ENCODE measurements at regions not wholly inside any gene's neighbourhood (a gene's known extent, or its start where the extent isn't known, plus 50 kb on each side); places are given as distances from the start of the nearest gene placed in this dataset.

DNA sequence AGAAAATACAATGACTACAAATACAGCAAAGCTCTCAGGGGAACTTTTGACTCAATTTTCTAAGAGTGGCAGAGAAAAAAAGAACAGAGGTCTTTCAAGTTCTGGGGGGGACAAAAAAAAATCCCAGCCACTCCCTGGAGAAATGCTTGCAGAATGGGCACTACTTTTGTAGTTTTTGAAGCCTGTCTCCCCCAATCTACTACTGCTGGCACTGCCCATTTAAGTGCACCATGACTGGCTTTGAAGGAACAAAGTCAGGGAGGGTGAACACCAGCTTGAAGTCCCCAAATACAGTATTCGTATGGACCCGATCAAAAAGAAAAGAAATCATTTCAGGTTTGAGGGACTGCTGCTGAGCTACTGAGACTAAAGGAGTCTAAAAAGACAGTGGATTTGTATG, 1824.4 kb downstream of the ARAP2 start:
- in situ Hi-C loops (cut with HindIII; ENCODE audit: low pct_unique_long_range_greater_than_20kb, low sequenced_read_pairs) (no loop called here), intact Hi-C loops (cut with micrococcal nuclease; ENCODE audit: unreplicated experiment) (no loop called here)
- Histone ChIP-seq H3K9me3 (ENCODE audit: control insufficient read depth, insufficient read depth, low read depth, low read length) (no peaks in the 10 kb centered on the region), H3K4me3 (ENCODE audit: low read depth in 2 of 2, low read length in 2 of 2) (no peak overlapping the region), H3K27me3 (ENCODE audit: control insufficient read depth, insufficient read depth, low read length) (no peaks in the 10 kb centered on the region), H3K36me3 (ENCODE audit: control insufficient read depth, insufficient read depth, low read length) (no peaks in the 10 kb centered on the region), H3K27ac (ENCODE audit: low read length) (no peak overlapping the region), H3K4me1 (ENCODE audit: control insufficient read depth, insufficient read depth, low read length) (no peaks in the 10 kb centered on the region)
- ChIA-PET POLR2A (no interaction called here), CTCF (no interaction called here)
- no peak for TF ChIP-seq POLR2AphosphoS5 (IDR thresholded peaks at IDR 0.05; ENCODE audit: low read depth, low read length)
- no peak for TF ChIP-seq SIN3A (IDR thresholded peaks at IDR 0.05; ENCODE audit: borderline replicate concordance, insufficient read depth, low read depth, low read length)
- TF ChIP-seq, protein P1, sequence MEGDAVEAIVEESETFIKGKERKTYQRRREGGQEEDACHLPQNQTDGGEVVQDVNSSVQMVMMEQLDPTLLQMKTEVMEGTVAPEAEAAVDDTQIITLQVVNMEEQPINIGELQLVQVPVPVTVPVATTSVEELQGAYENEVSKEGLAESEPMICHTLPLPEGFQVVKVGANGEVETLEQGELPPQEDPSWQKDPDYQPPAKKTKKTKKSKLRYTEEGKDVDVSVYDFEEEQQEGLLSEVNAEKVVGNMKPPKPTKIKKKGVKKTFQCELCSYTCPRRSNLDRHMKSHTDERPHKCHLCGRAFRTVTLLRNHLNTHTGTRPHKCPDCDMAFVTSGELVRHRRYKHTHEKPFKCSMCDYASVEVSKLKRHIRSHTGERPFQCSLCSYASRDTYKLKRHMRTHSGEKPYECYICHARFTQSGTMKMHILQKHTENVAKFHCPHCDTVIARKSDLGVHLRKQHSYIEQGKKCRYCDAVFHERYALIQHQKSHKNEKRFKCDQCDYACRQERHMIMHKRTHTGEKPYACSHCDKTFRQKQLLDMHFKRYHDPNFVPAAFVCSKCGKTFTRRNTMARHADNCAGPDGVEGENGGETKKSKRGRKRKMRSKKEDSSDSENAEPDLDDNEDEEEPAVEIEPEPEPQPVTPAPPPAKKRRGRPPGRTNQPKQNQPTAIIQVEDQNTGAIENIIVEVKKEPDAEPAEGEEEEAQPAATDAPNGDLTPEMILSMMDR (IDR thresholded peaks at IDR 0.05), result no peak
- no peak for TF ChIP-seq TCF7L2 (IDR thresholded peaks at IDR 0.05; ENCODE audit: low read depth, low read length)
- TF ChIP-seq, protein P2, sequence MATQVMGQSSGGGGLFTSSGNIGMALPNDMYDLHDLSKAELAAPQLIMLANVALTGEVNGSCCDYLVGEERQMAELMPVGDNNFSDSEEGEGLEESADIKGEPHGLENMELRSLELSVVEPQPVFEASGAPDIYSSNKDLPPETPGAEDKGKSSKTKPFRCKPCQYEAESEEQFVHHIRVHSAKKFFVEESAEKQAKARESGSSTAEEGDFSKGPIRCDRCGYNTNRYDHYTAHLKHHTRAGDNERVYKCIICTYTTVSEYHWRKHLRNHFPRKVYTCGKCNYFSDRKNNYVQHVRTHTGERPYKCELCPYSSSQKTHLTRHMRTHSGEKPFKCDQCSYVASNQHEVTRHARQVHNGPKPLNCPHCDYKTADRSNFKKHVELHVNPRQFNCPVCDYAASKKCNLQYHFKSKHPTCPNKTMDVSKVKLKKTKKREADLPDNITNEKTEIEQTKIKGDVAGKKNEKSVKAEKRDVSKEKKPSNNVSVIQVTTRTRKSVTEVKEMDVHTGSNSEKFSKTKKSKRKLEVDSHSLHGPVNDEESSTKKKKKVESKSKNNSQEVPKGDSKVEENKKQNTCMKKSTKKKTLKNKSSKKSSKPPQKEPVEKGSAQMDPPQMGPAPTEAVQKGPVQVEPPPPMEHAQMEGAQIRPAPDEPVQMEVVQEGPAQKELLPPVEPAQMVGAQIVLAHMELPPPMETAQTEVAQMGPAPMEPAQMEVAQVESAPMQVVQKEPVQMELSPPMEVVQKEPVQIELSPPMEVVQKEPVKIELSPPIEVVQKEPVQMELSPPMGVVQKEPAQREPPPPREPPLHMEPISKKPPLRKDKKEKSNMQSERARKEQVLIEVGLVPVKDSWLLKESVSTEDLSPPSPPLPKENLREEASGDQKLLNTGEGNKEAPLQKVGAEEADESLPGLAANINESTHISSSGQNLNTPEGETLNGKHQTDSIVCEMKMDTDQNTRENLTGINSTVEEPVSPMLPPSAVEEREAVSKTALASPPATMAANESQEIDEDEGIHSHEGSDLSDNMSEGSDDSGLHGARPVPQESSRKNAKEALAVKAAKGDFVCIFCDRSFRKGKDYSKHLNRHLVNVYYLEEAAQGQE (IDR thresholded peaks at IDR 0.05; ENCODE audit: insufficient read depth in 1 of 2, low read depth in 2 of 2, low read length in 1 of 2), result no peak
- DNase-seq (ENCODE audit: low read depth, low spot score) (no peak), ATAC-seq (no peak)
- BruUV-seq (replicated peaks), result no TSS peak

DNA sequence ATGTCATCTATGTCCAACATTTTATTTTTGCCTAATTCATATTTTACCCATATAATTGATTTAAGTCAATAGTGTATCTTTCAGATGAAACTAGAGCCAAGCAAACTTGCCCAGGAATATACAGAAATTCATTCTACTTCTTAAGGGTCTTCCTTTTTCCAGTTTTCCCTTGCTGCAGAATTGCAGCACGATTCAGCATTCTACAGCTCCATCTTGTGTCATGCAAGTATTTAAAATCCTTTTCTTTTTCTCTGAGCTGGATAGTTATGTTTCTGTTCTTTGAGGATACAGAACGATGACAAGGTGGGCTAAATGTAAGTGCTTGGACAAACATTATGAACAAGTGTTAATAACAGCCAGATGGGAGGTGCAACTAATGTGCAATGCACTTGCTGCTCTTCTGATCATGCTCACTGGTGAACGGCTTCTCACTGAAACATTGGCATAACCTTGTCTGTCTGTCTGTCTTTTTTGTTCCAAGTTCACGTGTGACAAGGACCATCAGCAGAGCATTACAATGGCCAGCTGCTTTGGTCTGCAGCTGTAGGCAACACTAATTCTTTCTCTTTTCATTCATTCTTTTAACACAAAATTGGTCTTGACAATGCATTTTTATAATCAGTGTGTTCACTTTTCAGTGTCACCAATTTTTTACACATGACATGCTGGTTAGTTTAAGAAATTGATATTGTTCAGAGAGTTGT, 1821.7 kb downstream of the ARAP2 start:
- in situ Hi-C loops (cut with HindIII; ENCODE audit: low pct_unique_long_range_greater_than_20kb, low sequenced_read_pairs) (no loop called here), intact Hi-C loops (cut with micrococcal nuclease; ENCODE audit: unreplicated experiment) (no loop called here)
- Histone ChIP-seq H3K4me3 (ENCODE audit: low read depth in 2 of 2, low read length in 2 of 2) (no peak overlapping the region), H3K4me1 (ENCODE audit: control insufficient read depth, insufficient read depth, low read length) (no peaks in the 10 kb centered on the region), H3K36me3 (ENCODE audit: control insufficient read depth, insufficient read depth, low read length) (no peaks in the 10 kb centered on the region), H3K9me3 (ENCODE audit: control insufficient read depth, insufficient read depth, low read depth, low read length) (no peaks in the 10 kb centered on the region), H3K27me3 (ENCODE audit: control insufficient read depth, insufficient read depth, low read length) (no peaks in the 10 kb centered on the region), H3K27ac (ENCODE audit: low read length) (no peak overlapping the region)
- TF ChIP-seq, protein P1 (IDR thresholded peaks at IDR 0.05), result peak; percentile 7; the same call in 1 of the 2 replicates
- no peak for TF ChIP-seq POLR2AphosphoS5 (IDR thresholded peaks at IDR 0.05; ENCODE audit: low read depth, low read length)
- no peak for TF ChIP-seq TCF7L2 (IDR thresholded peaks at IDR 0.05; ENCODE audit: low read depth, low read length)
- TF ChIP-seq, protein P2 (IDR thresholded peaks at IDR 0.05; ENCODE audit: insufficient read depth in 1 of 2, low read depth in 2 of 2, low read length in 1 of 2), result no peak
- no peak for TF ChIP-seq SIN3A (IDR thresholded peaks at IDR 0.05; ENCODE audit: borderline replicate concordance, insufficient read depth, low read depth, low read length)
- no peak for ATAC-seq
- ChIA-PET POLR2A (no interaction called here), CTCF (no interaction called here)
- DNase-seq (ENCODE audit: low read depth, low spot score), result no peak
- BruUV-seq (replicated peaks), result no TSS peak

Measured in Panc1 (cell line).